HuH-7 (cell line): ENCODE measurements at regions not wholly inside any gene's neighbourhood (a gene's known extent, or its start where the extent isn't known, plus 50 kb on each side); places are given as distances from the start of the nearest gene placed in this dataset.

Experiments used
- DNase-seq: peaks from one replicate; pipeline ENCODE4 v3.0.0; 2011; ENCODE audit warnings: low spot score

- DNase-seq = no peak
These were observed 64.4 kb downstream of the DIO2 start for GRCh38 chr14:80146941-80147340.

- DNase-seq = no peak
These were observed 74.9 kb downstream of the DIO2 start for GRCh38 chr14:80136358-80136757.

- DNase-seq = no peak
These were observed 75.8 kb downstream of the DIO2 start for GRCh38 chr14:80135305-80136088.

- DNase-seq = no peak
These were observed 77.0 kb downstream of the DIO2 start for GRCh38 chr14:80134321-80134720.

- DNase-seq = no peak
These were observed 77.8 kb downstream of the DIO2 start for GRCh38 chr14:80133457-80133856.

- no peak for DNase-seq
These were observed 83.8 kb downstream of the DIO2 start for GRCh38 chr14:80127466-80127865.

- DNase-seq = no peak
These were observed 86.5 kb downstream of the DIO2 start for GRCh38 chr14:80124794-80125193.

- DNase-seq = no peak
These were observed 93.4 kb downstream of the DIO2 start for GRCh38 chr14:80117876-80118275.

GRCh38 chr14:80116157-80116556, 95.1 kb downstream of the DIO2 start:
- no peak for DNase-seq

- DNase-seq = no peak
These were observed 100.6 kb downstream of the DIO2 start for GRCh38 chr14:80110721-80111120.

- DNase-seq = no peak
These were observed 102.2 kb downstream of the DIO2 start for GRCh38 chr14:80109055-80109454.

GRCh38 chr14:80108430-80108829, 102.9 kb downstream of the DIO2 start:
- DNase-seq = no peak

- DNase-seq = no peak
These were observed 105.8 kb downstream of the DIO2 start for GRCh38 chr14:80105488-80105994.

GRCh38 chr14:80101835-80102234, 109.5 kb downstream of the DIO2 start:
- no peak for DNase-seq

- no peak for DNase-seq
These were observed 110.6 kb downstream of the DIO2 start for GRCh38 chr14:80100681-80101080.

GRCh38 chr14:80095623-80096022, 115.7 kb downstream of the DIO2 start:
- DNase-seq = no peak

- DNase-seq = no peak
These were observed 123.9 kb downstream of the DIO2 start for GRCh38 chr14:80087411-80087810.

GRCh38 chr14:80084196-80084595, 127.1 kb downstream of the DIO2 start:
- no peak for DNase-seq

GRCh38 chr14:80080601-80081000, 130.7 kb downstream of the DIO2 start:
- DNase-seq = no peak

- no peak for DNase-seq
These were observed 132.8 kb downstream of the DIO2 start for GRCh38 chr14:80078501-80078900.

- DNase-seq = no peak
These were observed 134.0 kb downstream of the DIO2 start for GRCh38 chr14:80077262-80077661.

- no peak for DNase-seq
These were observed 136.3 kb downstream of the DIO2 start for GRCh38 chr14:80074900-80075574.

GRCh38 chr14:80059041-80059440, 152.3 kb downstream of the DIO2 start:
- DNase-seq = no peak

GRCh38 chr14:80056497-80056801, 154.9 kb downstream of the DIO2 start:
- no peak for DNase-seq
